Keratinocyte (primary cell): ENCODE measurements at regions not wholly inside any gene's neighbourhood (a gene's known extent, or its start where the extent isn't known, plus 50 kb on each side); places are given as distances from the start of the nearest gene placed in this dataset.

Experiments
- DNase-seq: peaks from one replicate; pipeline ENCODE4 v3.0.0-alpha.2; 2011; ENCODE audit warnings: low read depth, missing footprints, low spot score
- FAIRE-seq: peaks from 2 replicates; lab custom pipeline; 2011; peaks lifted over from hg19 to GRCh38; lab: Jason Lieb, UNC
- H2AFZ ChIP-seq: 2 replicates; pipeline ENCODE4 v1.6.0; 2012; ENCODE audit warnings: low read length, control low read depth, inconsistent platforms; ENCODE audit not compliant: control insufficient read depth
- H3K27ac ChIP-seq: 2 replicates; pipeline ENCODE4 v1.5.1; 2011; ENCODE audit warnings: low read length; ENCODE audit not compliant: control insufficient read depth, insufficient read depth
- H3K27me3 ChIP-seq: 3 replicates; pipeline ENCODE4 v1.6.0; 2011; ENCODE audit warnings: low read length; ENCODE audit not compliant: control insufficient read depth, insufficient read depth; ENCODE audit errors: extremely low read depth
- H3K36me3 ChIP-seq, 2 experiments: 2 replicates in 1 of 2; 3 replicates in 1 of 2; pipeline ENCODE4 v1.5.1; 2011; ENCODE audit warnings: low read length in 2 of 2, mild to moderate bottlenecking in 1 of 2; ENCODE audit not compliant: control insufficient read depth in 2 of 2, insufficient read depth in 2 of 2; ENCODE audit errors: extremely low read depth in 1 of 2
- H3K4me1 ChIP-seq: 3 replicates; pipeline ENCODE4 v1.5.1; 2011; ENCODE audit warnings: low read length; ENCODE audit not compliant: control insufficient read depth, insufficient read depth; ENCODE audit errors: extremely low read depth
- H3K4me2 ChIP-seq: 3 replicates; pipeline ENCODE4 v1.6.0; 2011; ENCODE audit warnings: low read depth, low read length; ENCODE audit not compliant: control insufficient read depth, insufficient read depth; ENCODE audit errors: extremely low read depth
- H3K4me3 ChIP-seq, 3 experiments: fragments of 200-600 bp in 1 of 3; sonication (generic) in 1 of 3; 2 replicates in 2 of 3; 3 replicates in 1 of 3; pipeline ENCODE4 v1.5.1; 2011 to 2016; ENCODE audit warnings: low read length in 3 of 3, mild to moderate bottlenecking in 3 of 3, control low read depth in 2 of 3, inconsistent platforms in 1 of 3, low read depth in 1 of 3, mixed read lengths in 1 of 3, mixed run types in 1 of 3, moderate library complexity in 1 of 3; ENCODE audit not compliant: control insufficient read depth in 2 of 3, insufficient read depth in 2 of 3; ENCODE audit errors: extremely low read depth in 1 of 3
- H3K79me2 ChIP-seq: 2 replicates; pipeline ENCODE4 v1.6.0; 2012; ENCODE audit warnings: low read length; ENCODE audit not compliant: control insufficient read depth, insufficient read depth
- H3K9ac ChIP-seq: 3 replicates; pipeline ENCODE4 v1.6.0; 2011; ENCODE audit warnings: low read length; ENCODE audit not compliant: control insufficient read depth, insufficient read depth; ENCODE audit errors: extremely low read depth
- H3K9me1 ChIP-seq: 3 replicates; pipeline ENCODE4 v1.6.0; 2011; ENCODE audit warnings: low read length; ENCODE audit not compliant: control insufficient read depth, insufficient read depth; ENCODE audit errors: extremely low read depth
- H3K9me3 ChIP-seq: 2 replicates; pipeline ENCODE4 v1.5.1; 2012; ENCODE audit warnings: low read depth, low read length; ENCODE audit not compliant: control insufficient read depth
- H4K20me1 ChIP-seq: 3 replicates; pipeline ENCODE4 v1.6.0; 2011; ENCODE audit warnings: low read length; ENCODE audit not compliant: control insufficient read depth, insufficient read depth; ENCODE audit errors: extremely low read depth
- EZH2 ChIP-seq: IDR thresholded peaks from one replicate; pipeline ENCODE4 v1.6.1; 2012; ENCODE audit warnings: inconsistent platforms, mild to moderate bottlenecking, low read length, moderate library complexity
- dilution Hi-C: fragments of 300-500 bp; cut with MboI; formaldehyde crosslinking; loops from one replicate; pipeline ENCODE4 v1.7.0; 2020; ENCODE audit warnings: low sequenced_read_pairs; ENCODE audit not compliant: extremely low pct_ligation_motif_present
- TF ChIP-seq, protein P1 (sequence below), 3 experiments: IDR thresholded peaks in 1 of 3; conservative IDR thresholded peaks in 1 of 3; optimal IDR thresholded peaks in 1 of 3; 2 replicates in 2 of 3; 3 replicates in 1 of 3; pipeline versions ENCODE3 to v1.5.1; 2011; ENCODE audit warnings: low read length in 3 of 3, mild to moderate bottlenecking in 3 of 3, moderate library complexity in 2 of 3, control low read depth in 1 of 3, inconsistent platforms in 1 of 3; ENCODE audit not compliant: insufficient read depth in 2 of 3; ENCODE audit errors: extremely low read depth in 1 of 3

DNA sequence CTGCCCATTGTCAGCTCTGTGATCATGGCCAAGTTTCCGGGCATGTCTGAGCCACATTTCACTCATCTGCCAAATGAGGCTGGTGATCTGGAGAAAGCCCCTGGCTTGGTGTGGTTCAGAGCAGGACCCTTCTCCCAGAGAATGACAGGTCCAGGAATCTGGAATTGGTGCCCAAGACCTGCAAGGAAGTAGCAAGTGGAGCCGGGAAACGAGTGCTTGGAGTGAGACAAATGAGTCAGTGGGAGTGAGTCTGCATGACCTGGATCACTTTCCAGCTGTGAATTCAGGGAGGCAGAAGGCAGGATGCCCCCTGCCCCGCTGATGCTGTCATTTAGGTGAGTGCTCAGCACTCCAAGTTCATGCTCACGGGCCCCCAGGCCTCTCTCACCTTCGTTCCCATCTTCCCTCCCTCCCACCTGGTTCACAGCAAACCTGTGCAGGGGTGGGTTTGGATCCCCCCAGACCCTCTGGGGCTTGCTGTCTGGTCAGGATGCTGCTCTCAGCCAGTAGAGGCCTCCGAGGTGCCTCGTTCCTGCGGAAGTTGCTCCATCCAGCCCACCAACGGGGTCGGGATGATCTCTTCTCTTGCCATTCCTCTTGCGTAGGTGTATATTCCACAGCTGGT, 104.4 kb downstream of the INHBB start:
- H4K20me1 ChIP-seq, result no peaks in the 10 kb centered on the region
- no peak overlapping the region for H2AFZ ChIP-seq
- no peak overlapping the region for H3K4me2 ChIP-seq
- no peaks in the 10 kb centered on the region for H3K36me3 ChIP-seq
- no peaks in the 10 kb centered on the region for H3K4me1 ChIP-seq
- no peaks in the 10 kb centered on the region for H3K27me3 ChIP-seq
- no peak overlapping the region for H3K4me3 ChIP-seq
- DNase-seq (no peak), FAIRE-seq (no peak)
- H3K9ac ChIP-seq, result no peak overlapping the region
- H3K79me2 ChIP-seq, result no peaks in the 10 kb centered on the region
- no peak for TF ChIP-seq EZH2
- TF ChIP-seq, protein P1, sequence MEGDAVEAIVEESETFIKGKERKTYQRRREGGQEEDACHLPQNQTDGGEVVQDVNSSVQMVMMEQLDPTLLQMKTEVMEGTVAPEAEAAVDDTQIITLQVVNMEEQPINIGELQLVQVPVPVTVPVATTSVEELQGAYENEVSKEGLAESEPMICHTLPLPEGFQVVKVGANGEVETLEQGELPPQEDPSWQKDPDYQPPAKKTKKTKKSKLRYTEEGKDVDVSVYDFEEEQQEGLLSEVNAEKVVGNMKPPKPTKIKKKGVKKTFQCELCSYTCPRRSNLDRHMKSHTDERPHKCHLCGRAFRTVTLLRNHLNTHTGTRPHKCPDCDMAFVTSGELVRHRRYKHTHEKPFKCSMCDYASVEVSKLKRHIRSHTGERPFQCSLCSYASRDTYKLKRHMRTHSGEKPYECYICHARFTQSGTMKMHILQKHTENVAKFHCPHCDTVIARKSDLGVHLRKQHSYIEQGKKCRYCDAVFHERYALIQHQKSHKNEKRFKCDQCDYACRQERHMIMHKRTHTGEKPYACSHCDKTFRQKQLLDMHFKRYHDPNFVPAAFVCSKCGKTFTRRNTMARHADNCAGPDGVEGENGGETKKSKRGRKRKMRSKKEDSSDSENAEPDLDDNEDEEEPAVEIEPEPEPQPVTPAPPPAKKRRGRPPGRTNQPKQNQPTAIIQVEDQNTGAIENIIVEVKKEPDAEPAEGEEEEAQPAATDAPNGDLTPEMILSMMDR (optimal IDR thresholded peaks at IDR 0.05 in 1 of 3, IDR thresholded peaks at IDR 0.05 in 1 of 3, conservative IDR thresholded peaks at IDR 0.05 in 1 of 3; ENCODE audit: extremely low read depth in 1 of 3, insufficient read depth in 2 of 3, low read length in 3 of 3), result no peak
- no peak overlapping the region for H3K27ac ChIP-seq
- dilution Hi-C loops, result no loop called here
- H3K9me3 ChIP-seq, result no peaks in the 10 kb centered on the region
- H3K9me1 ChIP-seq, result no peaks in the 10 kb centered on the region

DNA sequence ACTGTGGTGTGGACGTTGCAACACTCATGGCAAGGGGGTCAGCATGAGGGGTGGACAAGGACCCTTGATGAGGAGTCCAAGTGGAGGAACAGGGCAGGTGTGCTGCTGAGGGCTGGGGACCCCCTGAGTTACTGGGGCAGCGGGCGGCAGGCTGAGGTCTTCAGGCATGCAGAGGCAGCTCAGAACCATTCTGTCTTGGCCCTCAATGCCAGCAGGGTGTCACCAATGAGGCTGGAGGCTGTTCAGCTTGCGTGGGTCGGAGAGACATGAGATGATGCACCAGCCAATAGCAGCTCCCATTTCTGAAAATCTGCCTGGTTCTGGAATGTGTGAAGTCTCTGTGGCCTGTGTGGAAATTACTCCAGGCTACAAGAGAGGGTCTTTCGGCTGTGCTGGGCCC, 105.4 kb downstream of the INHBB start:
- Histone ChIP-seq H3K9me1 (no peaks in the 10 kb centered on the region), H3K9me3 (no peaks in the 10 kb centered on the region), H3K79me2 (no peaks in the 10 kb centered on the region), H3K27me3 (no peaks in the 10 kb centered on the region), H2AFZ (no peak overlapping the region), H4K20me1 (no peaks in the 10 kb centered on the region), H3K9ac (no peak overlapping the region), H3K4me3 (no peak overlapping the region), H3K4me2 (no peak overlapping the region), H3K36me3 (no peaks in the 10 kb centered on the region), H3K27ac (no peak overlapping the region), H3K4me1 (no peaks in the 10 kb centered on the region)
- TF ChIP-seq, protein P1 (optimal IDR thresholded peaks at IDR 0.05 in 1 of 3, IDR thresholded peaks at IDR 0.05 in 1 of 3, conservative IDR thresholded peaks at IDR 0.05 in 1 of 3; ENCODE audit: extremely low read depth in 1 of 3, insufficient read depth in 2 of 3, low read length in 3 of 3), result no peak
- no peak for TF ChIP-seq EZH2
- no peak for DNase-seq
- FAIRE-seq, result no peak
- dilution Hi-C loops, result no loop called here
